ENCODE measurements at regions not wholly inside any gene's neighbourhood (a gene's known extent, or its start where the extent isn't known, plus 50 kb on each side); places are given as distances from the start of the nearest gene placed in this dataset.

DNA sequence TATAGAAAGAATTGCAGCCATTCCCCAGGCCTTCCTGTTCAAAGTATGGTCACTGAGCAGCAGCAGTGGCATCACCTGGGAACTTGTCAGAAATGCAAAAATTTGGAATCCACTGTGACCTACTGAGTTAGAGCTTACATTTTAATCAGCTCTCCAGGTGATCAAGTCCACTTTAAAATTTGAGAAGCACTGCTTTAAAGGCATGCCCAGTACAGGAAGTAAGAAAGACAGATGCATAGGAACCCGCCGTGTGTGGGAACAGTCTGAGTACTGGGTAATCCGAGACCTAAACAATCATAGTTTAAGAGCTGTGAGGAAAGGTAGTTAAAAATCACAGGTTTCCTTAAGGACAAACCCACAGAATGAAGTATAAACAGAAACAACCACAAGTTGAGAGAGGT, 462.4 kb downstream of the RAB38 start:
- TF ChIP-seq, protein P1, sequence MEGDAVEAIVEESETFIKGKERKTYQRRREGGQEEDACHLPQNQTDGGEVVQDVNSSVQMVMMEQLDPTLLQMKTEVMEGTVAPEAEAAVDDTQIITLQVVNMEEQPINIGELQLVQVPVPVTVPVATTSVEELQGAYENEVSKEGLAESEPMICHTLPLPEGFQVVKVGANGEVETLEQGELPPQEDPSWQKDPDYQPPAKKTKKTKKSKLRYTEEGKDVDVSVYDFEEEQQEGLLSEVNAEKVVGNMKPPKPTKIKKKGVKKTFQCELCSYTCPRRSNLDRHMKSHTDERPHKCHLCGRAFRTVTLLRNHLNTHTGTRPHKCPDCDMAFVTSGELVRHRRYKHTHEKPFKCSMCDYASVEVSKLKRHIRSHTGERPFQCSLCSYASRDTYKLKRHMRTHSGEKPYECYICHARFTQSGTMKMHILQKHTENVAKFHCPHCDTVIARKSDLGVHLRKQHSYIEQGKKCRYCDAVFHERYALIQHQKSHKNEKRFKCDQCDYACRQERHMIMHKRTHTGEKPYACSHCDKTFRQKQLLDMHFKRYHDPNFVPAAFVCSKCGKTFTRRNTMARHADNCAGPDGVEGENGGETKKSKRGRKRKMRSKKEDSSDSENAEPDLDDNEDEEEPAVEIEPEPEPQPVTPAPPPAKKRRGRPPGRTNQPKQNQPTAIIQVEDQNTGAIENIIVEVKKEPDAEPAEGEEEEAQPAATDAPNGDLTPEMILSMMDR (IDR thresholded peaks at IDR 0.05) = no peak
- TF ChIP-seq POLR2A (IDR thresholded peaks at IDR 0.05) = no peak

Measured in heart left ventricle (tissue), 13 donors.